ENCODE measurements at regions not wholly inside any gene's neighbourhood (a gene's known extent, or its start where the extent isn't known, plus 50 kb on each side); places are given as distances from the start of the nearest gene placed in this dataset.

GRCh38 chr5:98144710-98145109, 628.8 kb upstream of the RGMB start:
- Mint-ChIP-seq H3K9me3 (ENCODE audit: low read depth) (peaks cover 4% of the 10 kb centered on the region), H3K36me3 (ENCODE audit: low read depth) (no peaks in the 10 kb centered on the region), H3K4me3 (ENCODE audit: unreplicated experiment) (no peak overlapping the region), H3K4me1 (ENCODE audit: low read depth) (no peaks in the 10 kb centered on the region), H3K27me3 (ENCODE audit: low read depth) (no peaks in the 10 kb centered on the region), H3K27ac (ENCODE audit: unreplicated experiment) (no peak overlapping the region)
- DNase-seq (ENCODE audit: low spot score) = no peak
- TF ChIP-seq CTCF (IDR thresholded peaks at IDR 0.05) = no peak

- no peaks in the 10 kb centered on the region for H3K9me3 Mint-ChIP-seq (ENCODE audit: low read depth)
- H3K36me3 Mint-ChIP-seq (ENCODE audit: low read depth) = no peaks in the 10 kb centered on the region
- no peak overlapping the region for H3K27ac Mint-ChIP-seq (ENCODE audit: unreplicated experiment)
- DNase-seq (ENCODE audit: low spot score) = no peak
- no peak overlapping the region for H3K4me3 Mint-ChIP-seq (ENCODE audit: unreplicated experiment)
- no peaks in the 10 kb centered on the region for H3K4me1 Mint-ChIP-seq (ENCODE audit: low read depth)
- H3K27me3 Mint-ChIP-seq (ENCODE audit: low read depth) = no peaks in the 10 kb centered on the region
- TF ChIP-seq CTCF (IDR thresholded peaks at IDR 0.05) = no peak
Observed at GRCh38 chr5:98157368-98157767, 616.1 kb upstream of the RGMB start.

GRCh38 chr5:98158440-98158839, 615.0 kb upstream of the RGMB start:
- H3K4me1 Mint-ChIP-seq (ENCODE audit: low read depth) = no peaks in the 10 kb centered on the region
- no peak for DNase-seq (ENCODE audit: low spot score)

GRCh38 chr5:98163796-98164493, 609.5 kb upstream of the RGMB start:
- Mint-ChIP-seq H3K36me3 (ENCODE audit: low read depth) (no peaks in the 10 kb centered on the region), H3K27ac (ENCODE audit: unreplicated experiment) (no peak overlapping the region), H3K9me3 (ENCODE audit: low read depth) (no peaks in the 10 kb centered on the region), H3K4me3 (ENCODE audit: unreplicated experiment) (no peak overlapping the region), H3K4me1 (ENCODE audit: low read depth) (no peaks in the 10 kb centered on the region), H3K27me3 (ENCODE audit: low read depth) (no peaks in the 10 kb centered on the region)
- no peak for DNase-seq (ENCODE audit: low spot score)
- TF ChIP-seq CTCF (IDR thresholded peaks at IDR 0.05) = no peak

More at GRCh38 chr5:98158440-98158839, 615.0 kb upstream of the RGMB start:
- no peaks in the 10 kb centered on the region for H3K27me3 Mint-ChIP-seq (ENCODE audit: low read depth)
- no peak overlapping the region for H3K27ac Mint-ChIP-seq (ENCODE audit: unreplicated experiment)
- H3K36me3 Mint-ChIP-seq (ENCODE audit: low read depth) = no peaks in the 10 kb centered on the region
- no peaks in the 10 kb centered on the region for H3K9me3 Mint-ChIP-seq (ENCODE audit: low read depth)
- H3K4me3 Mint-ChIP-seq (ENCODE audit: unreplicated experiment) = no peak overlapping the region
- TF ChIP-seq CTCF (IDR thresholded peaks at IDR 0.05) = no peak

GRCh38 chr5:98168871-98169270, 604.6 kb upstream of the RGMB start:
- Mint-ChIP-seq H3K27me3 (ENCODE audit: low read depth) (no peaks in the 10 kb centered on the region), H3K36me3 (ENCODE audit: low read depth) (no peaks in the 10 kb centered on the region), H3K27ac (ENCODE audit: unreplicated experiment) (no peak overlapping the region), H3K4me3 (ENCODE audit: unreplicated experiment) (no peak overlapping the region), H3K9me3 (ENCODE audit: low read depth) (no peaks in the 10 kb centered on the region), H3K4me1 (ENCODE audit: low read depth) (no peaks in the 10 kb centered on the region)
- TF ChIP-seq CTCF (IDR thresholded peaks at IDR 0.05) = no peak
- no peak for DNase-seq (ENCODE audit: low spot score)

Measured in chondrocyte (in vitro differentiated cells).